HCT116 (cell line): ENCODE measurements at regions not wholly inside any gene's neighbourhood (a gene's known extent, or its start where the extent isn't known, plus 50 kb on each side); places are given as distances from the start of the nearest gene placed in this dataset.

Source experiments
- ATAC-seq: fragments of 200-7000 bp; cut with Tn5 transposase; 2 replicates; pipeline ENCODE4 v1.9.1; 2020; ENCODE audit warnings: mild to moderate bottlenecking, moderate library complexity
- BruUV-seq: library from RNA; stranded (reverse); fragments of 400-500 nt; replicated peaks from 2 replicates; lab custom pipeline; 2021; lab: Mats Ljungman, UMichigan
- CTCF ChIA-PET: fragments of 300-600 bp; sonication (Branson Sonifier 250); formaldehyde crosslinking; loops from one replicate; lab custom pipeline; 2021; ENCODE audit warnings: antibody characterized with exemption; lab: Charles Lee
- POLR2A ChIA-PET: fragments of 300-600, 350-600 bp; sonication (Branson Sonifier 250); formaldehyde crosslinking; loops from one replicate; lab custom pipeline; 2021; ENCODE audit warnings: antibody characterized with exemption; lab: Charles Lee
- RAD21 ChIA-PET, 2 experiments: fragments of 300-600 bp; sonication (Branson Sonifier 250); formaldehyde crosslinking; loops; one replicate each; lab custom pipeline; 2023; ENCODE audit warnings: low total read pairs in 2 of 2; ENCODE audit not compliant: uncharacterized antibody in 2 of 2, unreplicated experiment in 2 of 2, low non-redundant PET in 1 of 2; lab: Charles Lee
- DNase-seq: peaks from one replicate; pipeline ENCODE4 v3.0.0-alpha.2; 2010; ENCODE audit warnings: low read depth, low spot score
- H2AFZ ChIP-seq: fragments of 200-600 bp; shearing (Covaris generic), sonication (generic); 2 replicates; pipeline ENCODE4 v1.6.1; 2017; ENCODE audit warnings: low read depth, mixed run types, mixed read lengths, antibody characterized with exemption, low read length; ENCODE audit not compliant: poor library complexity, severe bottlenecking
- H3K27ac ChIP-seq: 2 replicates; pipeline ENCODE4 v1.5.1; 2012; ENCODE audit warnings: low read depth, low read length
- H3K27me3 ChIP-seq: fragments of 200-600 bp; sonication (generic); 2 replicates; pipeline ENCODE4 v1.6.1; 2016; ENCODE audit warnings: mixed run types, low read length, mixed read lengths; ENCODE audit not compliant: insufficient read depth
- H3K36me3 ChIP-seq, 2 experiments: fragments of 200-500 bp in 1 of 2; fragments of 200-600 bp in 1 of 2; sonication (Bioruptor generic) in 1 of 2; sonication (generic) in 1 of 2; 2 replicates each; pipeline versions ENCODE4 v1.5.1 to v1.6.1; 2014 to 2016; ENCODE audit warnings: low read length in 2 of 2, inconsistent platforms in 1 of 2, mixed read lengths in 1 of 2, mixed run types in 1 of 2; ENCODE audit not compliant: insufficient read depth in 2 of 2, control insufficient read depth in 1 of 2
- H3K4me1 ChIP-seq, 2 experiments: fragments of 200-600 bp in 1 of 2; sonication (generic) in 1 of 2; 2 replicates each; pipeline versions ENCODE4 v1.5.1 to v1.6.1; 2012 to 2017; ENCODE audit warnings: low read length in 2 of 2, inconsistent platforms in 1 of 2, mild to moderate bottlenecking in 1 of 2, mixed read lengths in 1 of 2, mixed run types in 1 of 2, moderate library complexity in 1 of 2; ENCODE audit not compliant: insufficient read depth in 2 of 2, control insufficient read depth in 1 of 2
- H3K4me2 ChIP-seq: fragments of 200-600 bp; sonication (generic); 2 replicates; pipeline ENCODE4 v1.6.1; 2017; ENCODE audit warnings: mixed run types, low read length, mixed read lengths
- H3K4me3 ChIP-seq, 2 experiments: fragments of 200-600 bp in 1 of 2; sonication (generic) in 1 of 2; replicated peaks in 1 of 2; 2 replicates each; pipeline ENCODE4 v1.5.1; 2011 to 2016; ENCODE audit warnings: low read length in 2 of 2, control low read depth in 1 of 2, low read depth in 1 of 2, mild to moderate bottlenecking in 1 of 2, mixed read lengths in 1 of 2, mixed run types in 1 of 2
- H3K79me2 ChIP-seq: fragments of 200-600 bp; sonication (generic); 2 replicates; pipeline ENCODE4 v1.6.1; 2017; ENCODE audit warnings: mild to moderate bottlenecking, mixed run types, low read length, moderate library complexity, mixed read lengths; ENCODE audit not compliant: insufficient read depth
- H3K9ac ChIP-seq: fragments of 200-600 bp; sonication (generic); 2 replicates; pipeline ENCODE4 v1.6.1; 2016; ENCODE audit warnings: low read length, mixed read lengths
- H3K9me2 ChIP-seq: fragments of 200-600 bp; sonication (generic), shearing (Covaris generic); 2 replicates; pipeline ENCODE4 v1.6.1; 2017; ENCODE audit warnings: mixed run types, mild to moderate bottlenecking, moderate library complexity; ENCODE audit not compliant: insufficient read depth
- H3K9me3 ChIP-seq, 2 experiments: fragments of 200-500 bp in 1 of 2; fragments of 200-600 bp in 1 of 2; sonication (Bioruptor generic) in 1 of 2; sonication (generic) in 1 of 2; 2 replicates each; pipeline ENCODE4 v1.6.1; 2014 to 2017; ENCODE audit warnings: low read length in 2 of 2, mixed read lengths in 2 of 2, inconsistent platforms in 1 of 2, low read depth in 1 of 2, mild to moderate bottlenecking in 1 of 2, mixed run types in 1 of 2, moderate library complexity in 1 of 2; ENCODE audit not compliant: control insufficient read depth in 1 of 2, insufficient read depth in 1 of 2
- H4K20me1 ChIP-seq: fragments of 200-600 bp; sonication (generic), shearing (Covaris generic); 2 replicates; pipeline ENCODE4 v1.6.1; 2017; ENCODE audit warnings: mixed run types, mild to moderate bottlenecking, moderate library complexity; ENCODE audit not compliant: insufficient read depth
- ATF3 ChIP-seq: IDR thresholded peaks from 2 replicates; pipeline ENCODE4 v1.6.1; 2012
- CEBPB ChIP-seq: IDR thresholded peaks from 2 replicates; pipeline ENCODE4 v1.6.1; 2012; ENCODE audit warnings: low read depth
- CTCF ChIP-seq, 3 experiments: fragments of 200-600 bp in 1 of 3; sonication (generic) in 1 of 3; IDR thresholded peaks in 2 of 3; conservative IDR thresholded peaks in 1 of 3; 2 replicates each; pipeline ENCODE4 v1.5.1; 2012 to 2017; ENCODE audit warnings: low read depth in 2 of 3, low read length in 2 of 3, antibody characterized with exemption in 1 of 3, borderline replicate concordance in 1 of 3, control low read depth in 1 of 3, mild to moderate bottlenecking in 1 of 3, mixed read lengths in 1 of 3, mixed run types in 1 of 3, moderate library complexity in 1 of 3; ENCODE audit not compliant: insufficient read depth in 1 of 3
- EGR1 ChIP-seq: IDR thresholded peaks from 2 replicates; pipeline ENCODE4 v1.6.1; 2012; ENCODE audit warnings: low read depth
- ELF1 ChIP-seq: IDR thresholded peaks from 2 replicates; pipeline ENCODE4 v1.6.1; 2012; ENCODE audit warnings: low read depth, borderline replicate concordance
- EZH2phosphoT487 ChIP-seq: fragments of 200-600 bp; IDR thresholded peaks from 2 replicates; pipeline ENCODE4 v1.6.1; 2018; ENCODE audit warnings: antibody characterized with exemption, borderline replicate concordance
- JUND ChIP-seq: IDR thresholded peaks from 2 replicates; pipeline ENCODE4 v1.6.1; 2012
- MAX ChIP-seq: IDR thresholded peaks from 2 replicates; pipeline ENCODE4 v1.6.1; 2012
- POLR2AphosphoS5 ChIP-seq: IDR thresholded peaks from 2 replicates; pipeline ENCODE4 v1.6.1; 2011; ENCODE audit warnings: mild to moderate bottlenecking, low read depth, low read length, moderate library complexity
- RAD21 ChIP-seq: IDR thresholded peaks from 2 replicates; pipeline ENCODE4 v1.6.1; 2012; ENCODE audit warnings: low read depth, mild to moderate bottlenecking
- REST ChIP-seq: IDR thresholded peaks from 2 replicates; pipeline ENCODE4 v1.6.1; 2012; ENCODE audit warnings: low read depth
- SP1 ChIP-seq: IDR thresholded peaks from 2 replicates; pipeline ENCODE4 v1.6.1; 2012; ENCODE audit warnings: low read depth
- YY1 ChIP-seq: IDR thresholded peaks from 2 replicates; pipeline ENCODE4 v1.6.1; 2011; ENCODE audit warnings: low read length, low read depth, moderate library complexity, mild to moderate bottlenecking; ENCODE audit not compliant: insufficient replicate concordance; ENCODE audit errors: extremely low read depth
- ZNF274 ChIP-seq: fragments of 200-500 bp; sonication (Bioruptor generic); IDR thresholded peaks from 2 replicates; pipeline ENCODE4 v1.6.1; 2014; ENCODE audit warnings: mild to moderate bottlenecking, low read depth, low read length, inconsistent platforms
- intact Hi-C: fragments of 100-400 bp; cut with micrococcal nuclease; formaldehyde crosslinking; loops from 2 replicates; pipeline ENCODE4 v1.10.0; 2022

- no peak overlapping the region for H2AFZ ChIP-seq
- ChIA-PET CTCF (interaction anchor here (1.5 kb wide), 1 partner anchor 67 kb away, joined by 3 read pairs; no protein-coding TSS in a partner anchor), RAD21 (no interaction called here), POLR2A (no interaction called here)
- no peak overlapping the region for H3K27ac ChIP-seq
- no peaks in the 10 kb centered on the region for H3K9me3 ChIP-seq
- H3K9me2 ChIP-seq: no peaks in the 10 kb centered on the region
- H3K27me3 ChIP-seq: peaks cover 7% of the 10 kb centered on the region; the same call in 1 of the 2 replicates
- H3K79me2 ChIP-seq: no peaks in the 10 kb centered on the region
- H3K36me3 ChIP-seq: no peaks in the 10 kb centered on the region
- no peak overlapping the region for H3K4me3 ChIP-seq
- no peak for ATAC-seq
- DNase-seq: no peak
- intact Hi-C loops: no loop called here
- H3K4me1 ChIP-seq: no peaks in the 10 kb centered on the region
- no peaks in the 10 kb centered on the region for H4K20me1 ChIP-seq
- BruUV-seq: no TSS peak
- TF ChIP-seq REST (no peak), YY1 (no peak), CEBPB (no peak), RAD21 (no peak), CTCF (IDR thresholded peaks at IDR 0.05 in 2 of 3, conservative IDR thresholded peaks at IDR 0.05 in 1 of 3; ENCODE audit: borderline replicate concordance in 1 of 3, insufficient read depth in 1 of 3, low read depth in 2 of 3, low read length in 2 of 3) (no peak), SP1 (no peak), EZH2phosphoT487 (no peak), JUND (no peak), POLR2AphosphoS5 (no peak), EGR1 (no peak), ZNF274 (no peak), ELF1 (no peak), MAX (no peak), ATF3 (no peak)
- no peak overlapping the region for H3K9ac ChIP-seq
- H3K4me2 ChIP-seq: no peak overlapping the region
Observed at GRCh38 chr12:14048941-14049545, 67.6 kb upstream of the GRIN2B start.
